Stimulated activated naive B cell treated with anti-CD40 and anti-IgM and Interleukin-4, amounts not matched to agents 10 μg/mL and 1 μg/mL and 100 μg/mL, for 72 hours (primary cell): ENCODE measurements at regions not wholly inside any gene's neighbourhood (a gene's known extent, or its start where the extent isn't known, plus 50 kb on each side); places are given as distances from the start of the nearest gene placed in this dataset.

Experiments used
- ATAC-seq, 2 donors: fragments of 150-1000 bp; cut with Tn5 transposase; replicated peaks; 2 replicates each; pipeline ENCODE4 v1.10.0; 2021; ENCODE audit warnings: moderate library complexity in 1 of 2
- DNase-seq: peaks from one replicate; pipeline ENCODE4 v3.0.0; 2021
- H3K27ac Mint-ChIP-seq: one replicate; pipeline ENCODE4 v1.8.0; 2022; ENCODE audit warnings: mild to moderate bottlenecking, mixed read lengths
- H3K27me3 Mint-ChIP-seq, 2 donors: one replicate each; pipeline ENCODE4 v1.8.0; 2022; ENCODE audit warnings: mixed read lengths in 2 of 2
- H3K36me3 Mint-ChIP-seq, 2 donors: one replicate each; pipeline ENCODE4 v1.8.0; 2022; ENCODE audit warnings: mixed read lengths in 2 of 2, mild to moderate bottlenecking in 1 of 2
- H3K4me1 Mint-ChIP-seq, 2 donors: one replicate each; pipeline ENCODE4 v1.8.0; 2022; ENCODE audit warnings: mixed read lengths in 2 of 2, mild to moderate bottlenecking in 1 of 2
- H3K4me3 Mint-ChIP-seq, 2 donors: one replicate each; pipeline ENCODE4 v1.8.0; 2022; ENCODE audit warnings: mild to moderate bottlenecking in 2 of 2, mixed read lengths in 2 of 2, moderate library complexity in 1 of 2
- H3K9me3 Mint-ChIP-seq, 2 donors: one replicate each; pipeline ENCODE4 v1.8.0; 2022; ENCODE audit warnings: mixed read lengths in 2 of 2, mild to moderate bottlenecking in 1 of 2

DNA sequence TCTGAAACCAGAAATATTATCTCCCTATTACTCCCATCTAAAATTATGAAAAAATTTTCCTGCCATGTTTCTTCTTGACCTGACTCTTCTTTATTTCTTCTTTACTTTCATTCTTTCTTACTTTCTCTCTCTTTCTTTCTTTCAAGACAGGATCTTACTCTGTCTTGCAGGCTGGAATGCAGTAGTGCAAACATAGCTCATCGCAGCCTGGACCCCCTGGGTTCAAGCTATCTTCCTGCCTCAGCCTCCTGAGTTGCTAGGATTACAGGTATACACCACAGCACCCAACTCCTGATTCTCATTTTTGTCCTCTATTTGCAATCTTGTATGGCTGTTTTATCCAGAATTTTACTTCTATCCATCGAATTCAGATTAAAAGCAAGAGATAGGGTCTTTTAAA is 631.1 kb downstream of the TBC1D4 start:
- H3K27ac Mint-ChIP-seq: no peak overlapping the region
- no peak for ATAC-seq

DNA sequence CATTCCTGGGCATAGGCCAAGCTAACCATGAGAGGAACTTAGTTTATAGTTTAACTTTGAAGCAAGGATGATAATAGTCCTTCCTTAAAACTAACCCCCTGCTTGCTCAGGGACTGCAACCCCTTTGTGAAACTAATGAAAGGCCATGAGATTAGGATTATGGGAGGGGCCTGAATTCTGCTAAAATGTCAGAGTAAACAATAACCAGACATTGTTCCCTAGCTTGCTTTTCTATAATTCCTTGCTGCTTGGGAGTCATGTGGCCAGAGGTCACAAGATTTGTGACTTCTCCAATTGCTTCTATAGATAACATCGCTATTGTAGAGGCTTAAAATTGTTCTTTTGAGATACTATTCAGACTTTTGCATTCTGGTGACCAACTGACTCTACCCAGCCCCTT is 634.0 kb downstream of the TBC1D4 start:
- DNase-seq (no peak), ATAC-seq (no peak)
- Mint-ChIP-seq H3K4me3 (no peak overlapping the region), H3K4me1 (no peaks in the 10 kb centered on the region), H3K36me3 (no peaks in the 10 kb centered on the region), H3K9me3 (peaks cover 0 to 3% of the 10 kb centered on the region in 2 donors), H3K27me3 (no peaks in the 10 kb centered on the region), H3K27ac (no peak overlapping the region)

More for the DNA sequence above, 631.1 kb downstream of the TBC1D4 start:
- no peak overlapping the region for H3K4me3 Mint-ChIP-seq
- no peaks in the 10 kb centered on the region for H3K36me3 Mint-ChIP-seq
- no peaks in the 10 kb centered on the region for H3K4me1 Mint-ChIP-seq
- DNase-seq: no peak
- peaks cover 0 to 8% of the 10 kb centered on the region in 2 donors for H3K9me3 Mint-ChIP-seq
- no peaks in the 10 kb centered on the region for H3K27me3 Mint-ChIP-seq

DNA sequence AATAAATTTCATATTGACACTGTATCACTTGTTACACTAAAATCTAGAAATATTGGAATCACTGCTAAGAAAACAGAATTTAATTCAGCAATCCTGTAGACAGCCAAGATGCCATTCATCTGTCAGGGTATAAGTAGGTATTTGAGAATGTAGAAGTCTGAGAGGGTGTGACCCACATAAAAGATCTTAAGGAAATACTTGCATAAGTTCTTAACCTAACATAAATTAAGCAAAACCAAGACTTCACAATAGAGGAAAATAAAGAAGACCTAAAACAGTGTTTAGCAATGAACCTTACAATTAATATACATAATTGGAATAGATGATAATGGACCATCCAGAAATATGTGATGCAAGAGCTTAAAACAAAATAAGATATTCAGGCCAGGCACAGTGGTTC is 636.2 kb downstream of the TBC1D4 start:
- Mint-ChIP-seq H3K9me3 (peaks cover 1 to 3% of the 10 kb centered on the region in 2 donors), H3K27ac (no peak overlapping the region), H3K4me1 (no peaks in the 10 kb centered on the region), H3K36me3 (no peaks in the 10 kb centered on the region), H3K4me3 (no peak overlapping the region), H3K27me3 (no peaks in the 10 kb centered on the region)
- no peak for ATAC-seq
- DNase-seq: no peak

DNA sequence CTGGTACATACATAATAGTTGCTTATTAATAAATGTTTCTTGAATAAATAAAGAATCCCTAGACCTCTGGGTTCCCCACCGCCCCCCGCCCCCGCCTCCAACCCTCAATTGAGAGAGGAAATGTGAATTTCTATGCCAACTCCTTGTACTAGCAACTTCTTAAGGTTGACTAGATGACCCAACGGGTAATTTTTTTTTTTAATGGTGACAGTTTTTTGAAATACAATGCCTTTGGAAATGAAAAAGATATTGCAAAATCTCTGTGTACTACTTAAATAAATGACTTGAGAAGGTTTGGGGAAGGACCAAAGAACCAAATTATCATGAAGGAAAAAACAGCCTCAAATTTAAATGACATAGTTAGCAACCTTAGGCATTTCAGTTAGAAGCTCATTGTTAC is 640.3 kb downstream of the TBC1D4 start:
- no peak for ATAC-seq
- Mint-ChIP-seq H3K9me3 (peaks cover 0 to 4% of the 10 kb centered on the region in 2 donors), H3K4me3 (no peak overlapping the region)

DNA sequence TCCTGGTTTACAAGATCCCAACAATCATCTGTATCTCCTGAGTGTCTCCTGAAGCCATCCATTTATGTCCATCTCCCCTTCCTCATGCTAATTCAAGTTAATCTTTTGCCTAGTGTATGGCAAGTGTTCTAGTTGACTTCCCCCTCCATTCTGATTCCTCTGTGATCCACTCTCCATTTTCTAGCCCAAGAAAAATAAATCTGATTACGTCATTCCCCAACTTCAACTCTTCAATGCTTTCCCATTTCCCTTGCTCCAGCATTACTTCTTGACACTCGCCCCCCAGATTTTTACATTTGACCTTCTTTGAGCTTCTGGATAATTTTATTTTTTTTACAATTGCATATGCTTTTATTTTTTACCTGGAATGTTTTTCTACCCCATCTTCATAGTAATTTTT is 640.8 kb downstream of the TBC1D4 start:
- H3K4me1 Mint-ChIP-seq: no peaks in the 10 kb centered on the region
- peaks cover 0 to 4% of the 10 kb centered on the region in 2 donors for H3K9me3 Mint-ChIP-seq
- H3K27ac Mint-ChIP-seq: no peak overlapping the region
- no peak overlapping the region for H3K4me3 Mint-ChIP-seq
- no peak for ATAC-seq
- H3K36me3 Mint-ChIP-seq: no peaks in the 10 kb centered on the region
- no peak for DNase-seq
- H3K27me3 Mint-ChIP-seq: no peaks in the 10 kb centered on the region

More for the DNA sequence above, 640.3 kb downstream of the TBC1D4 start:
- Mint-ChIP-seq H3K4me1 (no peaks in the 10 kb centered on the region), H3K36me3 (no peaks in the 10 kb centered on the region), H3K27me3 (no peaks in the 10 kb centered on the region), H3K27ac (no peak overlapping the region)
- DNase-seq: no peak

DNA sequence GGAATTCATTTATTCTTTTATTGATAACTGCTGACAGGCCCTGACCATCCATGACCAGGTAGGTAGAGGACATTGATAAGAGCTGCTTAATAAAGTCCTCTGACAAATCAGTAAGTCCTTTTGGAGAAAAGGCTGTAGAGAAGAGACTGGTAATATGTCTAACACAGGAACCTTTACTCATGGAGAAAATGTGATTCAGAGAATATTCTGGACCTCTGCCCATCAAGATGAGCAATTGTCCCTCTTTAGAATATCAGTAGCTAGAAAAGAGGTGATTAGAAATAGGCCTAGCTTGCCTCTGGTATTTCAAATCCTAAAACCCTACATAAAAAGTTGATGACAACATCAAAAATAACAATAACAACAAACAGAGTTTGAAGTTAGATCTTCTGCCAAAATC is 642.3 kb downstream of the TBC1D4 start:
- H3K4me3 Mint-ChIP-seq: no peak overlapping the region
- ATAC-seq: no peak
- H3K27ac Mint-ChIP-seq: no peak overlapping the region
- no peaks in the 10 kb centered on the region for H3K27me3 Mint-ChIP-seq
- H3K9me3 Mint-ChIP-seq: peaks cover 2 to 4% of the 10 kb centered on the region in 2 donors
- no peaks in the 10 kb centered on the region for H3K36me3 Mint-ChIP-seq
- DNase-seq: no peak
- H3K4me1 Mint-ChIP-seq: no peaks in the 10 kb centered on the region

DNA sequence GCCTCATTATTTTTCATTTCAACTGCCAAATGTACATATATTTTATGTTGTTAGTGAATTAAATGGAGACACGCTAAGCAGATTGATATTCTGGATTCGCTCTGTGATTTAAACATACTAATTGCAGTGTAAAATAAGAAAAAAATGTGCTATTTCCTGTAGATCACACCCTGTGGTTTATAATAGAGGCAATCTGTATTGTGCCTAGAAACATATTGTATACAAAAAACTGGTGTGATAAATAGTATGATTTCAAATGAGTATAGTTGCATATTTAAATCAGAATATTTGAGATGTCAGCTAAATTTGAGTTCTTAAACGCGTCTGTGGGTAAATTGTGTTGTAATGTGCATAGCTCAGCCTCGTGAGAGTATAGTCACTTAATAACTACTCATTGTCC is 643.9 kb downstream of the TBC1D4 start:
- Mint-ChIP-seq H3K9me3 (peaks cover 2 to 4% of the 10 kb centered on the region in 2 donors), H3K4me3 (no peak overlapping the region), H3K36me3 (no peaks in the 10 kb centered on the region), H3K27ac (no peak overlapping the region), H3K4me1 (no peaks in the 10 kb centered on the region), H3K27me3 (no peaks in the 10 kb centered on the region)
- no peak for ATAC-seq
- DNase-seq: no peak

DNA sequence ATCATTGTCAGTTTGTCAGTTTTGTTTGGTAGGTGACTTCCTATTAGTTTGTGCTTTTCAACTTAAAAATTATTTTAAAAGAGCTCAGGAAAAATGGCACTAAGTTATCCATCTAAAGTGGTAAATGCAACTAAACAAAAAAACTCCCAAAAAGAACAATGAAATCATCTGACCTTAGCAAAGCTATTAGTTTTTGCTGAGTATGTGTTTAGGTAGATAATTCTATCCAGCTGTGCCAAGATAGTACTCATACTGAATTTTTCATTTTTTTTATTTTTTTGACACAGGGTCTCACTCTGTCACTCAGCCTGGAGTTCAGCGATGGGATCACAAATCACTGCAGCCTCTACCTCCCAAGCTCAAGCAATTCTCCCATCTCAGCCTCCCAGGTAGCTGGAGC is 645.3 kb downstream of the TBC1D4 start:
- no peak for ATAC-seq
- no peaks in the 10 kb centered on the region for H3K27me3 Mint-ChIP-seq

DNA sequence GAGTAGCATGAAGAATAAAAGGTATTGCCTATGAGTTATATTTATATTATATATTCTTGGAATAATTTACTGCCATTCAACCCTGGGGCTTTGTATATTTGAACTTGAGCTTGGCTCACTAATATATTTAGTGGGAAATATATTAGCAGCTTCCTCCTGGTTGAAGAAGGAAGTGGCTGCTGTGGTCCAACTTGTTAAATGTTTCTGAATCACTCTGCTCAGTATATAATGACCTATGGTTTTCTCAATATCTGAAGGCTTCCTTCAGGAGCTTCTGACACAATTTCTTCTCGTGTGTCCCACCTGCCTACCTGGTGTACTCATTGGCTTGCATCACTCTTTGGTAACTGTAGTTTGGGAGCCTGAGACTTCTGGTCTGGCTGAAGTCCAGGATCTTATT is 646.4 kb downstream of the TBC1D4 start:
- no peak for DNase-seq
- no peaks in the 10 kb centered on the region for H3K4me1 Mint-ChIP-seq

More for the DNA sequence above, 645.3 kb downstream of the TBC1D4 start:
- Mint-ChIP-seq H3K36me3 (no peaks in the 10 kb centered on the region), H3K27ac (no peak overlapping the region), H3K4me1 (no peaks in the 10 kb centered on the region), H3K9me3 (peaks cover 2 to 4% of the 10 kb centered on the region in 2 donors), H3K4me3 (no peak overlapping the region)
- no peak for DNase-seq

DNA sequence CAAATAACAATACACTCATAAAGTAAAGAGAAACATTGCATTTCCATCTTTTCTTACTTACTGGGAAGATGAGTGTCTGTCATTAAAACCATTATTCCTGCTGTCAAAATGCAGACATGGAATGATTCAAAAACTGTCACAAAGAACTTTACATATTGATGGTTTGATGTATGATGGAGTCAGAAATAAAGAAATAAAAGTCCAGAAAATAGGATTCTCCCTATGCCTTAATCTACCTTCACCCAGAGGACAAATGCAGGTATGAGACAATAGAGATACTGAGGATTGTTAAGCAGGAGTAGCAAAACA is 656.1 kb downstream of the TBC1D4 start:
- Mint-ChIP-seq H3K36me3 (no peaks in the 10 kb centered on the region), H3K9me3 (peaks cover 0 to 1% of the 10 kb centered on the region in 2 donors), H3K27ac (no peak overlapping the region), H3K4me3 (no peak overlapping the region), H3K4me1 (no peaks in the 10 kb centered on the region), H3K27me3 (no peaks in the 10 kb centered on the region)
- no peak for ATAC-seq
- no peak for DNase-seq

More for the DNA sequence above, 646.4 kb downstream of the TBC1D4 start:
- no peak for ATAC-seq
- H3K36me3 Mint-ChIP-seq: no peaks in the 10 kb centered on the region
- H3K4me3 Mint-ChIP-seq: no peak overlapping the region
- no peak overlapping the region for H3K27ac Mint-ChIP-seq
- H3K27me3 Mint-ChIP-seq: no peaks in the 10 kb centered on the region
- peaks cover under 1 to 2% of the 10 kb centered on the region in 2 donors for H3K9me3 Mint-ChIP-seq

DNA sequence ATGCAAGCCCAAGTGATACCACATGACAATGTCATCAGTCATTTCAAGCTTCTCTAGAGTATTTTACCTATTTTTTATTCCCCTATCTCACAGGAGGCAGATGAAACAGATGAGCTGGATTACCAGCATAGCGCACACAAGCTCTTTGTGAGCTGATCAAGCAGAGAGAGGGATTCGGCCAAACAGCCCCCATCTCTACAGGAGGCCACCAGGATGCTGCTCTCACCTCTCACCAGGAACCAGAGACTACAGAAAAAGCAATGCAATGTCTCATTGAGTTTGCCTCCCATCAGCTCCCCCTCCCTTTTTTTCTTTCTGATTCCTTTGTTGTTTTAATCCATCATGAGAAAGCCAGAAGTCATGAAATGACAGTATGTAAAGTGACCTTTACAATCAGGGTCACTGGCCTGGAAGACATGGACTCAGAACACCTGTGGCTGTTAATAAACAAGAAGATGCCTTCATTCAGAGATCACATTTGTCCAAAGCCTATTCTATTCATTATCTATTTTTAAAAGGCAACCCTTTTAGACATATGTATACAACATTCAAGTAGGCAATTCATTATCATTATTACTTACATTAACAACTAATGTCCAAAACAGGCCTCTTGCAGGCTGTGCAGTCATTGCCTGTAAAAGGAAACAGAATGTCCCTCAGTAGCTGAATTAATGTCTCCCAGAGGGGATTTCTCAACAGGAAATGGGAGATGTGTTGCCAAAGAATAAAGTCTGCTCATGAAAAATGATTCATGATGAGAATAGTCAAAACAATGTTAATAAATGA is 656.6 kb downstream of the TBC1D4 start:
- ATAC-seq (no peak), DNase-seq (no peak)
- no peaks in the 10 kb centered on the region for H3K4me1 Mint-ChIP-seq
- H3K36me3 Mint-ChIP-seq: no peaks in the 10 kb centered on the region
- H3K9me3 Mint-ChIP-seq: peaks cover 0 to 1% of the 10 kb centered on the region in 2 donors
- H3K4me3 Mint-ChIP-seq: no peak overlapping the region
- H3K27ac Mint-ChIP-seq: no peak overlapping the region
- no peaks in the 10 kb centered on the region for H3K27me3 Mint-ChIP-seq

DNA sequence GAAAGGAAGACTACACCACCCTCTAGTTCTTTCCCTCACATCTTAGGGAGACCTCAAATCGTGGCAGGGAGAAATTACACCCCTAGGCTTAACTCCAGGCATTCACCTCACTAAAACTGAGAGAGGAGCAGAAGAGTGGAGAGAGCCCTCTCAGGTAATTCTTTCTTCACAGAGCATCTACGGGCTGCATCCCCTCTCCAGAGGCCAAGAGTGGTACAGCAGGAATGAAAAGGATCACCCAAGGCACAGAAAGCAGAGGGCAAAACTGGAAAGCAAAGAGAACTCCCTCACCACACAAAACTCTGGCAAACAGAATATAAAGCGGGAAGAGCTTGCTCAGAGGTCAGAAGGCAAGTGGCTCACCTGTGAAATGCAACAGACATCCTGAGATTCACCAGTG is 661.2 kb downstream of the TBC1D4 start:
- no peak overlapping the region for H3K4me3 Mint-ChIP-seq
- ATAC-seq (no peak), DNase-seq (no peak)
- H3K27me3 Mint-ChIP-seq: no peaks in the 10 kb centered on the region
- H3K9me3 Mint-ChIP-seq: peaks cover 0 to 1% of the 10 kb centered on the region in 2 donors
- no peaks in the 10 kb centered on the region for H3K4me1 Mint-ChIP-seq
- H3K27ac Mint-ChIP-seq: no peak overlapping the region
- H3K36me3 Mint-ChIP-seq: no peaks in the 10 kb centered on the region

DNA sequence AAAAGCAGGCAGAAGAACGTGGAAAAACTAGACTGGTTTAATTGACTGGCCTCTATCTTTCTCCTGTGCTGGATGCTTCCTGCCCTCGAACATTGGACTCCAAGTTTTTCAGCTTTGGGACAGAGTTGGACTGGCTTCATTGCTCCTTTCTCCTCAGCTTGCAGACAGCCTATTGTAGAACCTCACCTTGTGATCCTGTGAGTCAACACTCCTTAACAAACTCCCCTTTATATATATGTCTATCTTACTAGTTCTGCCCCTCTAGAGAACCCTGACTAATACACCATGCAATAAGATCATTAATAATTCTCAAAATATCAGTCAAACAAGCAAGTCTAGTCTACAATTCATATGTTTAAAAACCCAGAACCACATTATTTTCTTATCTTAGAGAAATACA is 662.4 kb downstream of the TBC1D4 start:
- Mint-ChIP-seq H3K27ac (no peak overlapping the region), H3K4me1 (no peaks in the 10 kb centered on the region), H3K27me3 (no peaks in the 10 kb centered on the region), H3K36me3 (no peaks in the 10 kb centered on the region), H3K4me3 (no peak overlapping the region), H3K9me3 (peaks cover 0 to 1% of the 10 kb centered on the region in 2 donors)
- ATAC-seq (no peak), DNase-seq (no peak)

DNA sequence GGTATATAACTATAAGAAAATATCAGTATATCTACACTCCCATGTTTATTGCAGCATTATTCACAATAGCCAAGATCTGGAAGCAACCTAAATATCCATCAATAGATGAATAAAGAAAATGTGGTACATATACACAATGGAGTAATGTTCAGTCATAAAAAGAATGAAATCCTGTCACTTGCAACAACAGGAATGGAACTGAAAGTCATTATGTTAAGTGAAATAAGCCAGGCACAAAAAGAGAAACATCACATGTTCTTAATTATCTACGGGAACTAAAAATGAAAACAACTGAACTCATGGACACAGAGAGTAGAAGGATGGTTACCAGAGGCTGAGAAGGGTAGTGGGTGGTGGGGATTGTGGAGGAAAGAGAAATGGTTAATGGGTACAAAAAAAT is 665.2 kb downstream of the TBC1D4 start:
- Mint-ChIP-seq H3K4me3 (no peak overlapping the region), H3K4me1 (no peaks in the 10 kb centered on the region), H3K27me3 (no peaks in the 10 kb centered on the region), H3K27ac (no peak overlapping the region), H3K9me3 (peaks cover 0 to 5% of the 10 kb centered on the region in 2 donors), H3K36me3 (no peaks in the 10 kb centered on the region)
- DNase-seq: no peak
- ATAC-seq: no peak

DNA sequence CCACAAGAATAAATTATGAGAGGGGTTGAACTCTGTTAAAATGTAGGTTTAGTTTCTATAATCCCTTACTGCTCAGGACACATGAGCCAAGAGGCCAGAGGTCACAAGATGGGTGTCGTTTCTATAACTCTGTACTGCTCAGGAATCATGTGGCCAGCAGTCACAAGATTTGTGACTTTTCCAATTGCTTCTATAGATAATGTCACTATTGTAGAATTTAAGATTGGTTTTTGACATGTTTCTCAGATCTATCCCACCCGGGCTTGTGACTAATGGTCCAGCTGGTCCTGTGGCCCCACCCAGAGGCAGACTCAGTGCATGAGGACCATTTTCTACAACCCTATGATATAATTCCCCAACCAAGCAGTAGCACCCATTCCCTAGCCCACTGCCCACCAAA is 662.0 kb upstream of the KLF12 start:
- ATAC-seq (no peak), DNase-seq (no peak)
- Mint-ChIP-seq H3K4me3 (no peak overlapping the region), H3K4me1 (peaks cover 0 to 2% of the 10 kb centered on the region in 2 donors), H3K36me3 (no peaks in the 10 kb centered on the region), H3K9me3 (peaks cover 4 to 6% of the 10 kb centered on the region in 2 donors), H3K27ac (no peak overlapping the region), H3K27me3 (no peaks in the 10 kb centered on the region)
